ENCODE measurements at regions not wholly inside any gene's neighbourhood (a gene's known extent, or its start where the extent isn't known, plus 50 kb on each side); places are given as distances from the start of the nearest gene placed in this dataset.

DNA sequence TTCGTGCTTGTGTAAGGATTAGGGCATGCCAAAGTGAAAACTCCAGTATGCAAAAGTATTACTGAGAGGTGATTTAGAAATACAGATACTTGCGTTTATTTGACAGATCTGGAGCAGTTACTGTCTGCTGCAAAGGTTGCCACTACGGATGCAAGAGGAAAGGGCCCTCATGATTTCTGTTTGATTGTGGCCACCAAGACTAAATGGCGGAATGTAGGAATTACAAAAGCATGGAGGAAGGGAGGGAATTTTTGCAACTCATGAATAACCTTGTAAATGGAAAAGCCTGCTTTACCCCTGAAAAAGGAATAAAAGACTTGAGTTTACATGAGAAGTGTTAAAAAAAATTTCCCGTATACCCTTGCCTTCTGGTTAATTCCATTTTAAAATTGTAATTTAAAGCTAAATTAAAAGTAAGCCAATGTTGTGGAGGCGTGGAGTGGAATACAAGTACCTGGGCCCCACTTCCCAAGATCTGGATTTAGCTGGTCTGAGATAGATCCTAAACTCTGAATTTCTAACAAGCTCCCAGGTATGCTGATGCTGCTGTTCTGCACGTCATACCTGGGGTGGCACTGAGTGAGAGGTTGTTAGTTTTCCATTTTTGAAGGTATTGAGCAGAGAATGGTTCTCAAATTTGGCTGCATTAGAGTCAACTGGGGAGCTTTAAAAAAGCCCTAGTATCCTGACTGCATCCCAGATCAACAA is 56.6 kb upstream of the NKX2-2 start:
- FAIRE-seq: no peak
- 66 to 69% methylated on average over 7 of the region's 7 CpGs for WGBS, 2 donors

DNA sequence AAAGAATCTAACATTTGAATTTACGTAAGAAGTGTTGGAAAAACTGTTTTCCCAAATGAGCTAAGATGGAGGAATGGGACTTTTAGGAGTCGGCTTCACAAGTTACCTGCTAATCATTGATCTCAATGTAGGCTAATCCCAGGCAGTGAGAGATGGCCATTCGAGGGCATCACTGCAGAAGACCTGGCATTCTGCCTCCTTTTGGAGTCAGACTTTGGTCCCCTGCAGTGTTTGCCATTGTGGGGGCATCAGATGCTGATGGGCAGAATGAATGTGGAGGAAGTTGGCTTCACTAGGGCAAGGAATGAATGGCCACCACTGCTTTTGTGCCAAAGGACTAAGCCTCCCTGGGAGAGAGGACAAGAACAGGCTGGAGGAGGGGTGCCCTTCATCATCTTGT is 55.7 kb upstream of the NKX2-2 start:
- Histone ChIP-seq H3K36me3 (no peaks in the 10 kb centered on the region), H3K4me1 (no peaks in the 10 kb centered on the region), H3K27ac (no peak overlapping the region), H3K27me3 (peaks cover 0 to 14% (median 6%) of the 10 kb centered on the region in 4 donors), H3K4me3 (no peak overlapping the region), H3K9me3 (no peaks in the 10 kb centered on the region)
- DNase-seq (no peak), ATAC-seq (no peak), FAIRE-seq (no peak)
- 66 to 77% methylated on average over 3 of the region's 3 CpGs for WGBS, 2 donors
- TF ChIP-seq, protein P1, sequence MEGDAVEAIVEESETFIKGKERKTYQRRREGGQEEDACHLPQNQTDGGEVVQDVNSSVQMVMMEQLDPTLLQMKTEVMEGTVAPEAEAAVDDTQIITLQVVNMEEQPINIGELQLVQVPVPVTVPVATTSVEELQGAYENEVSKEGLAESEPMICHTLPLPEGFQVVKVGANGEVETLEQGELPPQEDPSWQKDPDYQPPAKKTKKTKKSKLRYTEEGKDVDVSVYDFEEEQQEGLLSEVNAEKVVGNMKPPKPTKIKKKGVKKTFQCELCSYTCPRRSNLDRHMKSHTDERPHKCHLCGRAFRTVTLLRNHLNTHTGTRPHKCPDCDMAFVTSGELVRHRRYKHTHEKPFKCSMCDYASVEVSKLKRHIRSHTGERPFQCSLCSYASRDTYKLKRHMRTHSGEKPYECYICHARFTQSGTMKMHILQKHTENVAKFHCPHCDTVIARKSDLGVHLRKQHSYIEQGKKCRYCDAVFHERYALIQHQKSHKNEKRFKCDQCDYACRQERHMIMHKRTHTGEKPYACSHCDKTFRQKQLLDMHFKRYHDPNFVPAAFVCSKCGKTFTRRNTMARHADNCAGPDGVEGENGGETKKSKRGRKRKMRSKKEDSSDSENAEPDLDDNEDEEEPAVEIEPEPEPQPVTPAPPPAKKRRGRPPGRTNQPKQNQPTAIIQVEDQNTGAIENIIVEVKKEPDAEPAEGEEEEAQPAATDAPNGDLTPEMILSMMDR (IDR thresholded peaks at IDR 0.05): no peak
- intact Hi-C loops (cut with DNase I): no loop called here

More for the DNA sequence above, 56.6 kb upstream of the NKX2-2 start:
- H3K9me3 ChIP-seq: no peaks in the 10 kb centered on the region
- ATAC-seq: no peak
- H3K27me3 ChIP-seq: peaks cover 0 to 14% (median 6%) of the 10 kb centered on the region in 4 donors
- no peaks in the 10 kb centered on the region for H3K36me3 ChIP-seq
- no peak overlapping the region for H3K27ac ChIP-seq
- no peak for DNase-seq
- TF ChIP-seq, protein P1 (IDR thresholded peaks at IDR 0.05): no peak
- H3K4me1 ChIP-seq: no peaks in the 10 kb centered on the region
- no peak overlapping the region for H3K4me3 ChIP-seq
- intact Hi-C loops (cut with DNase I): loop anchor here in 1 of 3 donors (10.0 kb wide), 2 partner anchors 336 to 716 kb away; no protein-coding TSS in a partner anchor

DNA sequence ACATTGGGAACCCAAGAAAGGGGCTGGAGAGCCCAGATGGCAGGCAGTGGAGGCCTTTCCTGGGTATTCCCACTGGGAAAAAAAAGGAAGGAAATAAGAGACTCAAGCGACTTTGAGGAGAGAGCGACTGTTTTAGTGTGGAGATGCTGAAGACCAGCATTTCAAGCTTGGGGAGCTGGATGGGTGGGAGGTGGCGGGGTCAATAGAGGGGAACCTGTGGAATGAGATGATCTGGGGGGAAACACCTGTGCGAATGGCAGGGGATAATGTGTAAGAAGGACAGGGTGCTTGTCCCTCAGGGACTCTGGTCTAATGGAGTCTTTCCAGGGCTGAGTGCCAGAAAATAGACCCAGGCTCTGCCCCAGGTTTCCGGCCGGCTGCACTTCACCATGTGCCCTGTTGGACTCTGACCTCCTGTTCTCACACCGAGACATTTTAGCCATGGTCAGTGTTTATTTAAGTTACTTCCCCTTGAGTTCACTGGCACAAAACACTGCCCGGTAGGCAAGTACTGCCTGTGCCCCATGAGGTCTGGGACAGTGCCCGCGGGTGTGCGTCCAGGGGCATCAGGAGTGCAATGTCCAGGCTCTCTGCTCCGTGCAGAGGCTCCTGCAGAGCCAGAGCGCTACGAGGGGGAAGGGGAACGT is 50.4 kb upstream of the NKX2-2 start:
- DNase-seq: peak in 3 of 6 donors; percentile 8 to 23 (median 20)
- intact Hi-C loops (cut with DNase I): no loop called here
- no peak for FAIRE-seq
- TF ChIP-seq, protein P1 (IDR thresholded peaks at IDR 0.05): no peak
- peak; percentile 38 to 91 (median 73) for ATAC-seq
- Histone ChIP-seq H3K4me1 (no peaks in the 10 kb centered on the region), H3K9me3 (no peaks in the 10 kb centered on the region), H3K27me3 (no peaks in the 10 kb centered on the region), H3K36me3 (no peaks in the 10 kb centered on the region), H3K4me3 (no peak overlapping the region), H3K27ac (no peak overlapping the region)
- 50 to 57% methylated on average over 15 of the region's 15 CpGs for WGBS, 2 donors

All from pancreas (tissue), 10 donors.